Activated CD4-positive, CD25-positive, alpha-beta regulatory T cell treated with anti-CD3 and anti-CD28 coated beads, Interleukin-2, amount 50 U/mL, for 24 hours (primary cell): ENCODE measurements at regions not wholly inside any gene's neighbourhood (a gene's known extent, or its start where the extent isn't known, plus 50 kb on each side); places are given as distances from the start of the nearest gene placed in this dataset.
A peak's percentile ranks its signal among the peaks of the same experiment; 100 is the strongest.
"Not testable (repeated sequence)": the region's sequence is repeated elsewhere in the genome, so short reads cannot be mapped to it uniquely, and the experiment has no call there.

Experiments
- ATAC-seq, 2 donors: fragments of 150-1000 bp; cut with Tn5 transposase; one replicate each; pipeline ENCODE4 v1.10.0; 2021; ENCODE audit warnings: mild to moderate bottlenecking in 1 of 2, moderate library complexity in 1 of 2

- no peak for ATAC-seq
Observed at GRCh38 chr5:90051756-90052155, 357.8 kb downstream of the CETN3 start.

DNA sequence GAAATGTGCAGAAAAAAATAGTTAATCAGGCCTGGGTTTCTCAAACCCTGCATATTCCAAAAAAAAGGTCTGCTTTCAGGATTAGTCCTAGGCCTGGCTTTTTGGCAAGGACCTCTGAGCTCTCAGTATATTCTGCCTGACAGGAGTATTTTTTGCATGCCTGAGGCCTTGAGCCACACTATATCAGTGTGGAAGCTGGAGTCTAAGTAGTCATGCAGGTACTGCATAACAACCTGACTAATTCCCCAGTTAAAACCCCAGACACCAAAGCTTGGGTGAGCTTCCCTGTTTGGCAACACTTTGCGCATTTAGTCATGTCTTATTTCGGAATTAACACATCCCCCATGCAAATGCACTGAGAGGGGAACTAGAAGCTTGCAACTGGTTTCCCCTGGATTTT is 359.5 kb downstream of the CETN3 start:
- ATAC-seq, result no peak

- ATAC-seq, result no peak
Observed at GRCh38 chr5:90047113-90047512, 362.4 kb downstream of the CETN3 start.

GRCh38 chr5:90040082-90040481 is 369.5 kb downstream of the CETN3 start:
- not testable (repeated sequence) for ATAC-seq

DNA sequence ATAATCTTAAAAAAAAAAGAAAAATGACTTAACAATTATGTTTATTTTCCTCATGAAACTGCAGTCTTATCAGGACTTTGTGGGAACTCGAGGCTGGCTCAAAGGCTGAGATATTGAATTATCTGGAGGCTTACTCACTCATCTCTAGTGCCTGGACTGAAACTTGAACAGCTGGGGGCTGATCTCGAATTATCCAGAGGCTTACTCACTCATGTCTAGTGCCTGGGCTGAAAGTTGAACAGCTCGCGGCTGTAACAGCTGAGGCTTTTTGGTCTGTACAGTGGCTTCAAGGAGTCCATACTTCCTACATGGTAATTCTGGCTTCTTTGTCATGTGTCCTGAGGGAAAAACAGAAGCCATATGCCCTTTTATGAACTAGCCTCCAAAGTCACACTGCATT is 371.9 kb downstream of the CETN3 start:
- ATAC-seq, result no peak

GRCh38 chr5:90022711-90023053 is 386.9 kb downstream of the CETN3 start:
- ATAC-seq, result no peak

GRCh38 chr5:90022002-90022710 is 387.4 kb downstream of the CETN3 start:
- no peak for ATAC-seq

DNA sequence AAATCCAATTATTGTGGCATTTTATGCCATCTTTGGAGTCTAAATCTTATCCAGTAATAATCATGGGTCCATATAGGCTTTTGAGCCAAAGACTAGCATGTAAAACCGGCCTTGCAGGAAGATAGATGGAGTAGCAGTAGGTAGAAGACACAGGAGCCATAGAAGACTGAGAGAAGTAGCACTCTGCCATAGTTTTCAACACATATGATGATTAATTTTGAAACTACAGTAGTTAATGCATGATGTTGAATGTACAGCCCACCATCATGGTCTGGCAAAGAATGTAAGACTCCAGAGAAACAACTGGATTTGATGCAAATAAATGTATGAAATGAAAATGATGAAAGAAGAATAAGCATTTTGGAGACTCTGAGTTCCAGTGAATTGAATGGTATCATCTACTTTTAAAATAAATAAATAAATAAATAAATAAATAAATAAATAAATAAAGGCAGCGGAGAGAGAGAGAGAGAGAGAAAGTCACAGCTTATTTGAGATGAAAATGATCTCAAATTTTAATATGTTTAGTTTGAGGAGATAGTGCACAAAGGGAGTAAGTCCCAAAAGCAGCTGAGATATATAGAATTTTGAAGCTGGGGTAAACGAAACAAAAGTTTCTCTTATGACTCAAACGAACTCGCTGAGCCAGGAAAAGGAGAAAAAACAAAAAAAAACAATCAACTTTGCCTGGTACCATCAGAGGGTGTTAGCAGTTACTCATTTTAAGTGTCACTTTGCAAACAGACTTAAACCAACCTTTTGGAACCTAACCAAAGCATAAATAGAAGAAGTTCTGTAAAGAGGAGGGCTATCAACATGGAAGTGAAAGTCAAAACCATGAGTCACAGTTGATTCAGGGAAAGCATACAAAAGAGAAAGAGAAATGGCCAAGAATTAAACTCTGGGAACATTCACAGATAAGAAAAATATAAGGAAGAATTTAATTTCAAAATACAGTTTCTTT is 388.7 kb downstream of the CETN3 start:
- ATAC-seq, result peak in 1 of 2 donors; percentile 17

GRCh38 chr5:90017239-90017638 is 392.3 kb downstream of the CETN3 start:
- ATAC-seq, result no peak

DNA sequence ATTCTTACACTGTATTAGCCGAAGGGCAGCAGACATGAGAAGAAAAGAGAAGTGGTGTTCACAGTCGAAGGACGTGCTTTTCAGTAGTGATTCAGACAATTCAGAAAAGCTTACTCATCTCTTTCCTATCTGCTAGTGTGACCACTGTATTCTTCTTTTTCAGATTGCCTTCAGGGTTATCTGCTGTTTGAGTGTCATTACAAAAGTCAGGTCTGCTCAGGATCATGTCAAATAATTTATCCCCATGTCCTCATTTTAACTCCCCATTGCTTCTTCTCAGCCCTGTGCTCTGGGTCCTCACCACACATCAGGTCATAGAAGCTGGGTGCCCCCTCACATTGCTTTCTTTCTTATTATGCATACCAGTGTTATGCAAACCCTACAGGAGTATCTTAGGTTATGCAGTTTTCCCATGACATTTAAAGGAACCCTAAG is 394.0 kb downstream of the CETN3 start:
- ATAC-seq, result no peak

- no peak for ATAC-seq
Observed at GRCh38 chr5:90014420-90014819, 395.1 kb downstream of the CETN3 start.

GRCh38 chr5:90000351-90000750 is 409.2 kb downstream of the CETN3 start:
- no peak for ATAC-seq

GRCh38 chr5:89998519-89999305 is 410.8 kb downstream of the CETN3 start:
- no peak for ATAC-seq

- no peak for ATAC-seq
Observed at GRCh38 chr5:89996890-89997289, 412.7 kb downstream of the CETN3 start.

DNA sequence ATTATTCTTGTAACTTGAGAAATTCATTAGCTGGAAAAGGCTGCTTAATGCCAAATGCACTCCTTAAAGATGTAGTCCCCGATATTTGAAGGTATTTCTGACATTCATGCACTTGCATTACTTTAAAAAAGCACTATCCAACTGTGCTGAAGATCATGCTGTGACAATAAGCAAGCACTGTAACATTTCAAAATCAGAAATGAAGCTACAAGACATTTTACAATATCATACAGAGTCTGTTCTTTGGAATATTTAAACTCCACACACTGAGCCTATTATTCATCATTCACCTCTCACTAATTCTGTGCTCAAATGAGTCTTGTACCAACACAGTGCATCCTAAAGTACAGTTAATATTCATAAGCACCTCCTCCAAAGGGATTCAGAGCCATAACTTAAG is 413.2 kb downstream of the CETN3 start:
- no peak for ATAC-seq

DNA sequence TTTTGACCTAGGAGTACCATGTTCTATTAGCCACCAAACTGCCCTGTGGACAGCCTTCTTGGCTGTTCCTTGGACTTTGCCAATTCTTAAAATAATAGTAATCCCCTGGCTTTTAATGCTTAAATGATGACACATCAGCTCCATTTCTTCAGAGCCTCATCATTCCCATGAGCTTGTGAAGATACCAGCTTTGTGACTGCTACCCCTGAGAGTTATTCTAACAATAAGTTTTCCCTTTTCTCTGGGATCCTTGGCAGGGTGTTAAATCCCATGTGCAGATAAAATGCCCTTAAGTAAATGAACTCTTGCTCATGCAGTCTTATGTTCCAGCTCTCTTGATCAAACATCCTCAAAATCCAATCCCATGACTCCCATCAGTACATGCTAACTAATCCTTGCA is 415.3 kb downstream of the CETN3 start:
- ATAC-seq, result no peak

DNA sequence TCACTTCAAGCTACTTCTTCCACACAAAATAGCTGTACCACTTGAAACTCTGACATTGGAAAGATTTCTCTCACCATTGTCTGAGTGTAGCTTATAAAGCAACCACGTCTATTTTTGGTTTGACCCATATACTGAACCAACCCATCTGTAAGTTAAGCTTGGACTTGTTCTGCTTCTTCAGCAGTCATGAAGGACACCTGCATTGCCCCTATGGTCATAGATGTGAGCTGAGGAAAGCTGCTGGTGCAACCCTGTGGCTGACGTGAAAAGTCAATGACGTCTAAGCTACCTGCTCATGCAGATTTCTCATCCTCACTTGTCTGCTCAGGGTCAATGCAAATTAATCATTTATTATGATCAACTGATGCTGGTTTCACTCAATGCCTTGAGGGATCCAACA is 417.4 kb downstream of the CETN3 start:
- no peak for ATAC-seq

- no peak for ATAC-seq
Observed at GRCh38 chr5:89991592-89991991, 418.0 kb downstream of the CETN3 start.

DNA sequence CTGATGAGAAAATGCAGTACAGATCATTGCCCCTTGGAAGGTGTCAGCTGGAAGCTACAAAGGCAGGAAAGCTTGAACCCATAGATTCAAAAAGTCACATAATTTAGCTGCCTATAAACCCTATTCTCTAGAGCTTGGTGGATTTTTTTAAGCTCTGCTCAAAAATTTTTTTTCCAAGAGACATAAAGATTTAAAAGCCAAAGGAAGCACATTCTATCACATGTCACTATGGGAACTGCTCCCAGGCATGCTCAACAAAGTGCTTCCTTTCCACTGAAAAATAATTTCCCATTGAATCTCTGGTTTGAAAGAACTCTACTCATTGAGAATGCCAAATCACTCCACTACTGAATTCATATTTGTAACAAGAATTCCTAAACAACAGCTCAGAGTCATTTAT is 419.8 kb downstream of the CETN3 start:
- ATAC-seq, result no peak

DNA sequence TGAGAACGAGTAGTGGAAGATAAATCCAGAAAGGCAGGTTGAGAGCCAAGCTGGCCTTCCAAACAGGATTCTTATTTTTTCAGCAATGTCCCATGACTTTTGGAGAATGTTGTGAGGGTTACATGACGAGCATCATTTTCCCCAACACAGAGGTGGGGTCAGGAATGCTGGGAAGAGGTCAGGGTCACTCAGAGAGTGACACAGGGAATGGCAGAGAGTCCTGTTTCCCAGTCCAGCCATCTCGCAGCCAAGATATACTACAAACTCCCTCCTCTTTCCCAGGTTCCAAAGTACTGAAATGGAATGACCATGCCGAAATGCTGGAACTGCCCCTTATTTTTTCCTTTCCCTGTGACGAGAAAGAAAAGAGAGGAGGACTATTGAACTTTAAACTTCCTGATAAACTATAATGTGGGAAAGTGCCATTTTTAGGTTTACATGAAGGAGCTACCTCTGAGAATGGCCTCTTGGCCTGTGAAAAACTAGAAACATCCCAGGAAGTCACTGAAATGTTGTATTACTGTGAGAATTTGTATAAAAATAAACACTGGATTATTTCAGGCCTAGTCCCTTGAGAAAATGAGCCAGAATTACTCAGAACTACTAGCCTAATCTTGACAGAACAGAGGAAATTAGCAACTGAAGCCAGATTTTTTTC is 420.4 kb downstream of the CETN3 start:
- ATAC-seq, result no peak

DNA sequence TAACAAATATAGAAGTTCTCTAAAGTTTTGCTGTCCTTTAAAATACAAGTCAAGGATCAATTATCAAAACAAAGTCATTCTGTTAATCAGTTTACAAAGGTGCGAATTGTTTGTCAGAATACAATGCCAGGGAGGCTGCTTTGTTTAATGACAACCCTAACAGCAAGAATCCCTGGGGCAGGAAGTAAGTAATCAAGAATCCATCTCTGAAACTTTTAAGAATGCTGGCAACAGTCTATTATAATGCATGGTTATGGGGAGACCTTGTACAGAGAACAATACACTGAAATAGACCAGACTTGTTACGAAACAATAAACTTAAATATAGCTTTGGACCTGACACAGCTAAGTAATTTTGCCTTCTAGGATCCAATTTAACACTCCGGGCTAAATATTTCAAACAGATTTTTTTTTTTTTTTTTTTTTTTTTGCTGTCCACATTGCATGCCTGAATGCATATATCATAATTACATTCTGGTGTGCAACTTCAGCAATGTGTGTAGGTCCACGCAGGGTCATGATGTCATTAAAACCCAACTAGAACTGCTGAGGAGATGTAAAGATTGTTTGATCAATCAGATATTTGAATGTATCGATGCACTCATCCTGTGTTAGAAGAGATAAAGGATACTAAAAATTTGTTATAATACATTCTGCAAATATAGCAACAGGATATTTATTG is 421.3 kb downstream of the CETN3 start:
- ATAC-seq, result no peak

- ATAC-seq, result no peak
Observed at GRCh38 chr5:89983216-89983615, 426.3 kb downstream of the CETN3 start.
